Testis (tissue), 2 donors: ENCODE measurements at regions not wholly inside any gene's neighbourhood (a gene's known extent, or its start where the extent isn't known, plus 50 kb on each side); places are given as distances from the start of the nearest gene placed in this dataset.

Experiments used
- CTCF ChIP-seq, 3 experiments: fragments of 450-650 bp in 2 of 3; fragments of 200-600 bp in 1 of 3; sonication (generic) in 1 of 3; IDR thresholded peaks; one replicate each; pipeline ENCODE4 v1.5.1; 2016 to 2019; ENCODE audit warnings: antibody characterized with exemption in 3 of 3, mild to moderate bottlenecking in 2 of 3, moderate library complexity in 1 of 3
- POLR2A ChIP-seq: fragments of 450-650 bp; IDR thresholded peaks from one replicate; pipeline ENCODE4 v1.6.1; 2017; ENCODE audit warnings: antibody characterized with exemption, mild to moderate bottlenecking, moderate library complexity

GRCh38 chr17:27218719-27219488 is 75.0 kb upstream of the WSB1 start:
- no peak for TF ChIP-seq CTCF (IDR thresholded peaks at IDR 0.05)
- TF ChIP-seq POLR2A = no peak
